GM12892 (cell line): ENCODE measurements at regions not wholly inside any gene's neighbourhood (a gene's known extent, or its start where the extent isn't known, plus 50 kb on each side); places are given as distances from the start of the nearest gene placed in this dataset.

Source experiments
- POLR2A ChIP-seq: IDR thresholded peaks from 2 replicates; pipeline ENCODE4 v1.6.1; 2011; ENCODE audit warnings: low read depth, low read length, control low read depth
- POLR2AphosphoS5 ChIP-seq: IDR thresholded peaks from 2 replicates; pipeline ENCODE4 v1.6.1; 2011; ENCODE audit warnings: low read depth, low read length, control low read depth
- TAF1 ChIP-seq: IDR thresholded peaks from 2 replicates; pipeline ENCODE4 v1.6.1; 2011; ENCODE audit warnings: low read depth, mild to moderate bottlenecking, control low read depth, low read length, borderline replicate concordance

GRCh38 chr17:77089124-77089490 lies 51.7 kb upstream of the SEC14L1 start:
- no peak for TF ChIP-seq POLR2AphosphoS5
- no peak for TF ChIP-seq POLR2A
- TF ChIP-seq TAF1: no peak
